T-helper 22 cell (primary cell): ENCODE measurements at regions not wholly inside any gene's neighbourhood (a gene's known extent, or its start where the extent isn't known, plus 50 kb on each side); places are given as distances from the start of the nearest gene placed in this dataset.
"Not testable (repeated sequence)": the region's sequence is repeated elsewhere in the genome, so short reads cannot be mapped to it uniquely, and the experiment has no call there.

Experiments used
- DNase-seq: peaks from one replicate; pipeline ENCODE4 v3.0.0-alpha.2; 2020; ENCODE audit warnings: low read depth

- DNase-seq = no peak
Observed at GRCh38 chrX:74251006-74251930, 52.7 kb upstream of the ZCCHC13 start.

DNA sequence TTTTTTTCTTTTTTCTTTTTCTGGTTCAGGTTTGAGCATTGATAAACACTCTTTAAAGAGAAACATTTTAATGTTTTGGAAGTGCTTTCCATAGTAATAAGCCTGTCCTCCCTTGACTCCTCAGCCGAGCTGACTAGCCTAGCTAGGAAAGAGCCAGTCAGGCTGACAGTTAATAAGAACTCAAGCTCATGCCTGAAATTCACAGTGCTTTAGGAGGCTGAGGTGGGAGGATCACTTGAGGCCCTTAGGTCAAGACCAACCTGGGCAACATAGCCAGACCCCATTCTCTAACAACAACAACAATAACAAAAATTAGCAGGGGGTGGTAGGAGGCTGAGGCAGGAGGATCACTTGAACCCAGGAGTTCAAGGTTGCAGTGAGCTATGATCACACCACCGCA, 53.4 kb upstream of the ZCCHC13 start:
- DNase-seq = no peak

GRCh38 chrX:74249963-74250362, 54.0 kb upstream of the ZCCHC13 start:
- DNase-seq = no peak

DNA sequence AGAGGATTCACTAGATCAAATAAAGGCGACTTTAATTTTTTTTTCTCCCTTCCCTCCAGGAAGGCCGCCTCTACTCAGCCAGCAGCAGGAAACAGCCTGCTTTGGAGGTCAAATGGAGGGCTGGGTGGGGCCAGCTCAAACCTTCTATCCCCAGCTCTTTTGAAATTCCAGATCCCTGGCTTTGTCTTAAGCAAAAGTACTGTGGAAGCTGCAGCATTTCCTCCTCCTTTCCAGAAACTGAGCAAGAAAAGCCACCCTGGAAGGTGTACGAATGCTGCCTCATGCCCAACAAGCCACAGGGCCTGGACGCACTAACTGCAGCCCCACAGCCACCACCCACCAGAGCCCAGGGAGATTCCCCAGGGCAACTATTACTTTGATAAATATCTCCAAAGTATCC, 55.1 kb upstream of the ZCCHC13 start:
- DNase-seq = no peak

DNA sequence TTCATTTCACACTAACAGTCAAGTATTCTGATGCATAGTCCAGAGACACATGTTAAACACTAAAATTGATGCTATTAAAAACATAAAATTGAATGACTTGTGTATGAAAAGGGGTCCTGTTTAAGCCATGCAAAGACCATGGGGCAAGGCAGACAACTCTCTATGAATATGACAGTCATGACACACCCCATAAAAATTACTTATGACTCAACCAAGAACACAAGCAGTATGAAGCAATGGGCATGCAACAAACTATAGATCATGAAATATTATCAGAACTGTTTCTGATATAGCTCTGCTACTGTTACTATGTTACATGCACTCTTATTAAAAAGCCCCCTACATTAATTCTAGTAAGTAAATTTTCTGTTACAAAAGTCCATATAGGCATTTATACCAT, 57.5 kb upstream of the ZCCHC13 start:
- no peak for DNase-seq

DNA sequence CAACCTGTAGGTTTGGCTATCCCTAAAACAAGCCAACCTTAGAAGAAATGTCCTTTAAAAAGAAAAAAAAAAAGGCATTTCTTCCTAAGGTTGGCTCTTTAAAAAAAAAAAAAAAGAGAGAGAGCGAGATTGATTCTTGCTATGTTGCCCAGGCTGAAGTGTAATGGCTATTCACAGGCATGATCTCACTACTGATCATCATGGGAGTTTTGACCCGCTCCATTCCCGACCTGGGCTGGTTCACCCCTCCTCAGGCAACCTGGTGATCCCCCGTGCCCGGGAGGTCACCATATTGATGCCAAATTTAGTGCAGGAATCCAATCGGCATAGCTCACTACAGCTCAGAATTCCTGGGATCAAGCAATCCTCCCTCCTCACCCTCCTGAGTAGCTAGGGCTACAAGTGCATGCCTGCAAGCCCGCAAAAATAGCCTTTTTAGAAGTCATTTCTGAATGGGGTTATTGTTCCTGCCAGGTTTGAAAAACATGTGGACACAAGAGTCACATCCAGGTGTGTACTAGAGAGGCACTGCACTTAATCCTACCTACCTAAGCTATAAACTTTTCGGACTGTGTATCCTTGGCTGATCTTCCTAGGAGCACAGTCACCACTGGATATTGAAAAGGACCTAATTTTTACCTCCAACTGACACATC, 61.4 kb upstream of the ZCCHC13 start:
- no peak for DNase-seq

- DNase-seq = no peak
Observed at GRCh38 chrX:74242050-74242449, 61.9 kb upstream of the ZCCHC13 start.

- no peak for DNase-seq
Observed at GRCh38 chrX:74238771-74239170, 65.2 kb upstream of the ZCCHC13 start.

DNA sequence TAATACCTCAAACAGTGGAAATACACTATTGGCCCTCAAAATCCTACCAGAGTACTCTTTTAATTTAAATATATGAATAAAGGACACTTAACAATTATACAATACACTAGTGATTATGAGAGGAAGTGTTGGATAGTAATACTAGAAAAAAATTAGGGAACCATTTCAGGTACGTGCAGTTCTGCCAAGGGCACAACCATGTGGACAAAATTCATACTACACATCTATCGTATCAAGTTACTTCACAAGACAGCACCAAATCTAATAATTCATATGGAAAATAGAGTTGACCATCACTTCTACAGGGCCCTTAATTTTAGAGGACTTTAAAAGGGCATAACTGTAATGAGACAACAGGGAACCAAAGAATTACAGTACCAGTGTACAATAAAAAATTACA, 69.2 kb upstream of the ZCCHC13 start:
- DNase-seq = no peak

DNA sequence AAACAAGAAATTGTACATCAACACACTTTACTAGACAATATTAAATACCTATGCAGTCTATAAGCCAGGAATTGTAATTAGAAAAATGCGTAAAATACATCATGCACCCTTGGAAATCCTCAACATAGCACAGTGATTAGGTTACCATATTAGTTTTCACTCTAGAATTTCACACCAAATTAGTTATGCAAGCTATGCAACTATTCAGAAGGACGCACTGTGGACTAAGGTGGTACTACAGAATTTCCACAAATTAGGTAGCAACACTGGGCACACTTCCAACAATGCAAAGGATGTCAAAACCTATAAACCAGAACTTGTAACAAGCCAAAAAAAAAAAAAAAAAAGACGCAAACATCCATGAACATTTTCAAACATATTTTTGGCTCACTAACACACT, 71.1 kb upstream of the ZCCHC13 start:
- DNase-seq = no peak

DNA sequence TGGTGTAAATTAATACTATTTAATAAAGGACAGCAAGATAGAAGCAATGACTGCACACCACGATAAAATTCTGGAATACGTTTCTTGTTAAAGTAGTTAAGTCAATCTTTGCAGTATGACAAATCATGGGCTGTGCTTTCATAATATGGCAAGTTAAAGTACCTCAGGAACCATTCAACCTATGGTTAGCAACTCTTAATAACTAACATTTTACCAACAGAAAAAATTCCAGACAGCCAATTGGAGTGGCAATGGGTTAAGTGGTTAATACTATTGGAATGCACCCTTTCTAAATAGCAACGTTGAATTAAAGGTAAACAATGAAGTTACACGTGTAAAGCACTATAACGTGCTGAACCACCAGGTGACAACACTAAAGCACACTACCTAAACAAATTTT, 72.4 kb upstream of the ZCCHC13 start:
- no peak for DNase-seq

GRCh38 chrX:74230094-74230493, 73.9 kb upstream of the ZCCHC13 start:
- no peak for DNase-seq

- DNase-seq = no peak
Observed at GRCh38 chrX:74225111-74225510, 78.9 kb upstream of the ZCCHC13 start.

GRCh38 chrX:74220277-74220676, 83.7 kb upstream of the ZCCHC13 start:
- no peak for DNase-seq

- DNase-seq = no peak
Observed at GRCh38 chrX:74218895-74219294, 85.1 kb upstream of the ZCCHC13 start.

DNA sequence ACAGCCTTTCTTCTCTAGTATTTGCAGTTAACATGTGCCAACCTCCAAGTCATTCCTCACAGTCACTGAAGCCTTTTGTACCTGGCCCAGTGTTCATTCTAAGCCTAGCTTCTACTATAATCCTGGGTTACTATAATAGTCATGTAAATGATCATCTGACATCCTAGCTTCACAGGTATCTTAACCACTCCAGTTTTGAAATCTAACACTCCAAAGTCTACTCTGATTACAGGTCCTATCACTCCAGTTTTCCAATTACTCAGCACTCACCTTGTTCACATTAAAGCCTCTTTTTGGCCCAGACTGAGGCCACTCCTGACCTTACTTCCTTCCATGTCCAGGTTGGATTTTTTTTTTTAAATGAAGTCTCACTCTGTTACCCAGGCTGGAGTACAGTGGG, 87.6 kb upstream of the ZCCHC13 start:
- no peak for DNase-seq

- DNase-seq = no peak
Observed at GRCh38 chrX:74211911-74212310, 92.1 kb upstream of the ZCCHC13 start.

- no peak for DNase-seq
Observed at GRCh38 chrX:74207539-74207938, 96.4 kb upstream of the ZCCHC13 start.

- no peak for DNase-seq
Observed at GRCh38 chrX:74195605-74196004, 108.4 kb upstream of the ZCCHC13 start.

DNA sequence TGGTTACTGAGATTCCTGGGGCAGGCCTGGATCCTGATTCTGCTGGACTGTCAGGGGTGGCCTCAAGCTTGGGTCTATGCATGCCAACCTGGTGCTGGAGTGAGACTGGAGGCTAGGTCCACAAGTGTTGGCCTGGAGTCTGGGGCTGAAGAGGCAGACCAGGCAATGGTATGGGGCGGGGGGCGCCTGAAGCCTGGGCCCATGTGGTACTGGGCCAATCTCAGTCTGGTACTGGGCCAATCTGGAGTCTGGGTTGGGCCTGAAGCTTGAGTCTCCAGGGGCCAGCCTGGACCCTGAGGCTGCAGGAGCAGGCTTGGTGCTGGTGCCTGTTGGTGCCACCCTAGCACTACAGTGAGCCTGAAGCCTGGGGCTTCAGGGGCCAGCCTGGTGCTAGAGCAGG, 108.9 kb upstream of the ZCCHC13 start:
- DNase-seq = no peak

- DNase-seq = no peak
Observed at GRCh38 chrX:74187211-74187610, 116.8 kb upstream of the ZCCHC13 start.

DNA sequence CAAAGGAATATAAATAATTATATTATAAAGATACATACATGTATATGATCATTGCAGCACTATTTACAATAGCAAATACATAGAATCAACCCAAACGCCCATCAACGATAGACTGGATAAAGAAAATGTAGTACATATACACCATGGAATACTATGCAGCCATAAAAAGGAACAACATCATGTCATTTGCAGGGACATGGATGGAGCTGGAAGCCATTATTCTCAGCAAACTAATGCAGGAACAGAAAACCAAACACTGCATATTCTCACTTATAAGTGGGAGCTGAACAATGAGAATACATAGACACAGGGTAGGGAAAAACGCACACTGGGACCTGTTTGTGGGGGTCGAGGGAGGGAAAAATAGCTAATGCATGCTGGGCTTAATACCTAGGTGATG, 120.9 kb upstream of the ZCCHC13 start:
- DNase-seq = not testable (repeated sequence)

GRCh38 chrX:74181976-74182375, 122.0 kb upstream of the ZCCHC13 start:
- not testable (repeated sequence) for DNase-seq

GRCh38 chrX:74180716-74181115, 123.3 kb upstream of the ZCCHC13 start:
- no peak for DNase-seq
